Prostate gland (tissue), 2 donors: ENCODE measurements at regions not wholly inside any gene's neighbourhood (a gene's known extent, or its start where the extent isn't known, plus 50 kb on each side); places are given as distances from the start of the nearest gene placed in this dataset.
"Not testable (repeated sequence)": the region's sequence is repeated elsewhere in the genome, so short reads cannot be mapped to it uniquely, and the experiment has no call there.

ENCODE experiments used
- DNase-seq: peaks from one replicate; pipeline ENCODE4 v3.0.0-alpha.2; 2019; ENCODE audit warnings: low spot score
- H3K27ac ChIP-seq, 2 donors: fragments of 200-600 bp; sonication (generic); 2 replicates each; pipeline ENCODE4 v1.5.1; 2017 to 2019
- H3K27me3 ChIP-seq: fragments of 200-600 bp; sonication (generic); replicated peaks from 2 replicates; pipeline ENCODE4 v1.5.1; 2019; ENCODE audit not compliant: insufficient read depth
- H3K36me3 ChIP-seq, 2 donors: fragments of 200-600 bp; sonication (generic); 1 replicate in 1 of 2; 2 replicates in 1 of 2; pipeline versions ENCODE4 v1.5.1 to v1.8.1; 2017 to 2019
- H3K4me1 ChIP-seq: fragments of 200-600 bp; sonication (generic); replicated peaks from 2 replicates; pipeline ENCODE4 v1.5.1; 2019
- H3K4me3 ChIP-seq, 2 donors: fragments of 200-600 bp; sonication (generic); 2 replicates each; pipeline ENCODE4 v1.5.1; 2017 to 2019
- H3K9me3 ChIP-seq: fragments of 200-600 bp; sonication (generic); 2 replicates; pipeline ENCODE4 v1.5.1; 2017
- CTCF ChIP-seq, 4 experiments: fragments of 200-600 bp in 2 of 4; fragments of 450-650 bp in 2 of 4; sonication (generic) in 2 of 4; IDR thresholded peaks; 1 replicate in 3 of 4; 2 replicates in 1 of 4; pipeline ENCODE4 v1.5.1; 2016 to 2019; ENCODE audit warnings: antibody characterized with exemption in 4 of 4, mild to moderate bottlenecking in 2 of 4, moderate library complexity in 2 of 4
- POLR2A ChIP-seq: fragments of 450-650 bp; IDR thresholded peaks from one replicate; pipeline ENCODE4 v1.6.1; 2016; ENCODE audit warnings: antibody characterized with exemption, mild to moderate bottlenecking
- POLR2AphosphoS5 ChIP-seq: sonication (generic); formaldehyde crosslinking; IDR thresholded peaks from one replicate; pipeline ENCODE4 v1.6.1; 2017; ENCODE audit warnings: antibody characterized with exemption
- WGBS: methylation state at CpG from one replicate; pipeline ENCODE4 v1.1.5; 2018; 5-methylcytosine and 5-hydroxymethylcytosine counted together
- intact Hi-C: fragments of 100-400 bp; cut with DNase I; formaldehyde crosslinking; loops from one replicate; pipeline ENCODE4 v1.14.2; 2022

GRCh38 chr2:85969367-85969766 is 80.6 kb upstream of the ST3GAL5 start:
- H3K27me3 ChIP-seq, intact Hi-C loops, H3K27ac ChIP-seq, DNase-seq, H3K4me3 ChIP-seq, H3K9me3 ChIP-seq, H3K4me1 ChIP-seq, H3K36me3 ChIP-seq: not testable (repeated sequence)
- 100% methylated on average over 5 of the region's 6 CpGs for WGBS

- intact Hi-C loops, H3K9me3 ChIP-seq, H3K36me3 ChIP-seq, H3K27me3 ChIP-seq, DNase-seq, H3K4me3 ChIP-seq, H3K27ac ChIP-seq, H3K4me1 ChIP-seq: not testable (repeated sequence)
- 89% methylated on average over 2 of the region's 2 CpGs for WGBS
Observed at GRCh38 chr2:85965770-85966169, 77.0 kb upstream of the ST3GAL5 start.

GRCh38 chr2:85963747-85964418 is 75.1 kb upstream of the ST3GAL5 start:
- H3K36me3 ChIP-seq, H3K27ac ChIP-seq, H3K4me1 ChIP-seq, H3K4me3 ChIP-seq, H3K27me3 ChIP-seq, DNase-seq, H3K9me3 ChIP-seq, intact Hi-C loops: not testable (repeated sequence)
- WGBS: 89% methylated on average over 16 of the region's 16 CpGs

GRCh38 chr2:85963068-85963467 is 74.3 kb upstream of the ST3GAL5 start:
- Histone ChIP-seq H3K36me3 (no peaks in the 10 kb centered on the region), H3K27me3 (no peaks in the 10 kb centered on the region), H3K4me1 (no peaks in the 10 kb centered on the region), H3K4me3 (no peak overlapping the region), H3K27ac (no peak overlapping the region), H3K9me3 (no peaks in the 10 kb centered on the region)
- 94% methylated on average over 4 of the region's 4 CpGs for WGBS
- no peak for TF ChIP-seq POLR2A
- TF ChIP-seq POLR2AphosphoS5: no peak
- no peak for TF ChIP-seq CTCF (IDR thresholded peaks at IDR 0.05)
- DNase-seq: no peak
- intact Hi-C loops: no loop called here

- H3K36me3 ChIP-seq: no peaks in the 10 kb centered on the region
- no peak for TF ChIP-seq POLR2AphosphoS5
- no peak for TF ChIP-seq CTCF (IDR thresholded peaks at IDR 0.05)
- no peak for TF ChIP-seq POLR2A
- no peaks in the 10 kb centered on the region for H3K4me1 ChIP-seq
- H3K27ac ChIP-seq: no peak overlapping the region
- no peak overlapping the region for H3K4me3 ChIP-seq
- H3K9me3 ChIP-seq: no peaks in the 10 kb centered on the region
- intact Hi-C loops: no loop called here
- no peaks in the 10 kb centered on the region for H3K27me3 ChIP-seq
- WGBS: 95% methylated on average over 2 of the region's 2 CpGs
- no peak for DNase-seq
Observed at GRCh38 chr2:85961754-85962153, 73.0 kb upstream of the ST3GAL5 start.

- intact Hi-C loops: no loop called here
- TF ChIP-seq POLR2A (no peak), POLR2AphosphoS5 (no peak), CTCF (IDR thresholded peaks at IDR 0.05) (no peak)
- no peaks in the 10 kb centered on the region for H3K9me3 ChIP-seq
- H3K36me3 ChIP-seq: no peaks in the 10 kb centered on the region
- no peak for DNase-seq
- WGBS: 96% methylated on average over 2 of the region's 2 CpGs
- no peak overlapping the region for H3K27ac ChIP-seq
- H3K27me3 ChIP-seq: no peaks in the 10 kb centered on the region
- H3K4me1 ChIP-seq: no peaks in the 10 kb centered on the region
- no peak overlapping the region for H3K4me3 ChIP-seq
Observed at GRCh38 chr2:85961053-85961452, 72.3 kb upstream of the ST3GAL5 start.
